Endothelial cell of umbilical vein (primary cell): ENCODE measurements at regions not wholly inside any gene's neighbourhood (a gene's known extent, or its start where the extent isn't known, plus 50 kb on each side); places are given as distances from the start of the nearest gene placed in this dataset.

ENCODE experiments used
- FOS ChIP-seq: IDR thresholded peaks from 2 replicates; pipeline ENCODE4 v1.6.1; 2011; ENCODE audit warnings: mild to moderate bottlenecking, low read length, moderate library complexity, borderline replicate concordance; ENCODE audit not compliant: insufficient read depth
- JUN ChIP-seq: IDR thresholded peaks from 2 replicates; pipeline ENCODE4 v1.6.1; 2011; ENCODE audit warnings: borderline replicate concordance, low read depth; ENCODE audit not compliant: insufficient read length, insufficient read depth
- MYC ChIP-seq: IDR thresholded peaks from one replicate; pipeline ENCODE4 v1.6.1; 2011; ENCODE audit warnings: mild to moderate bottlenecking, low read depth, low read length
- TF ChIP-seq, protein P1 (sequence below), 2 donors: IDR thresholded peaks; 1 replicate in 1 of 2; 2 replicates in 1 of 2; pipeline ENCODE4 v1.5.1; 2011; ENCODE audit warnings: low read length in 2 of 2, mild to moderate bottlenecking in 2 of 2, moderate library complexity in 2 of 2, control low read depth in 1 of 2, inconsistent platforms in 1 of 2, low read depth in 1 of 2; ENCODE audit not compliant: insufficient read depth in 1 of 2; ENCODE audit errors: extremely low read depth in 1 of 2
- TF ChIP-seq, protein P2 (sequence below): IDR thresholded peaks from 2 replicates; pipeline ENCODE4 v1.6.1; 2011; ENCODE audit not compliant: insufficient read depth, insufficient read length

DNA sequence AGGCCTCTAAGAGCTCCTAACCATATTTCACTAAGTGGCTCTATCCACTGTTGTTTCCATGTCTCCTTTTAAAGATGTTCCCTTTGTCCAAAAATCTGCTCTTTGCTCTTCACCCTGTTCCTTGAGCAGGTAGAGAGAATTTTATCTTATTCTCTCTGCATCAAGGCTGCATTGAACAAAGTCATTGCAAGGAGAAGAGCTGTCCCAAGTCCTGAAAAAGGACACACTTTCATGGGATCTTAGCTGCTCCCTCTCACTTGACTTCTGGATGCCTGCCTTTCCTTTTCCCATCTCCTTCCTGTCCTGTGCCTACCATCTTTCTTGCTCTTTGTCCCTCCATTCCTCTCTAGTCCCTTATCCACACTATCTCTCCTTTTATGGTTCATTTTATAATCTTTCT, 235.2 kb upstream of the THSD7B start:
- TF ChIP-seq, protein P1, sequence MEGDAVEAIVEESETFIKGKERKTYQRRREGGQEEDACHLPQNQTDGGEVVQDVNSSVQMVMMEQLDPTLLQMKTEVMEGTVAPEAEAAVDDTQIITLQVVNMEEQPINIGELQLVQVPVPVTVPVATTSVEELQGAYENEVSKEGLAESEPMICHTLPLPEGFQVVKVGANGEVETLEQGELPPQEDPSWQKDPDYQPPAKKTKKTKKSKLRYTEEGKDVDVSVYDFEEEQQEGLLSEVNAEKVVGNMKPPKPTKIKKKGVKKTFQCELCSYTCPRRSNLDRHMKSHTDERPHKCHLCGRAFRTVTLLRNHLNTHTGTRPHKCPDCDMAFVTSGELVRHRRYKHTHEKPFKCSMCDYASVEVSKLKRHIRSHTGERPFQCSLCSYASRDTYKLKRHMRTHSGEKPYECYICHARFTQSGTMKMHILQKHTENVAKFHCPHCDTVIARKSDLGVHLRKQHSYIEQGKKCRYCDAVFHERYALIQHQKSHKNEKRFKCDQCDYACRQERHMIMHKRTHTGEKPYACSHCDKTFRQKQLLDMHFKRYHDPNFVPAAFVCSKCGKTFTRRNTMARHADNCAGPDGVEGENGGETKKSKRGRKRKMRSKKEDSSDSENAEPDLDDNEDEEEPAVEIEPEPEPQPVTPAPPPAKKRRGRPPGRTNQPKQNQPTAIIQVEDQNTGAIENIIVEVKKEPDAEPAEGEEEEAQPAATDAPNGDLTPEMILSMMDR (IDR thresholded peaks at IDR 0.05; ENCODE audit: extremely low read depth in 1 of 2, insufficient read depth in 1 of 2, low read depth in 1 of 2, low read length in 2 of 2): no peak
- TF ChIP-seq FOS (no peak), MYC (no peak), JUN (no peak)
- TF ChIP-seq, protein P2, sequence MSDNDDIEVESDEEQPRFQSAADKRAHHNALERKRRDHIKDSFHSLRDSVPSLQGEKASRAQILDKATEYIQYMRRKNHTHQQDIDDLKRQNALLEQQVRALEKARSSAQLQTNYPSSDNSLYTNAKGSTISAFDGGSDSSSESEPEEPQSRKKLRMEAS: no peak
